Fibroblast of lung (primary cell): ENCODE measurements at regions not wholly inside any gene's neighbourhood (a gene's known extent, or its start where the extent isn't known, plus 50 kb on each side); places are given as distances from the start of the nearest gene placed in this dataset.

Experiments used
- EZH2 ChIP-seq: IDR thresholded peaks from 2 replicates; pipeline ENCODE4 v1.5.1; 2012; ENCODE audit warnings: low read length, control low read depth, mild to moderate bottlenecking; ENCODE audit errors: missing control alignments
- TF ChIP-seq, protein P1 (sequence below), 2 donors: IDR thresholded peaks in 1 of 2; conservative IDR thresholded peaks in 1 of 2; 1 replicate in 1 of 2; 2 replicates in 1 of 2; pipeline ENCODE4 v1.5.1; 2011 to 2012; ENCODE audit warnings: low read length in 2 of 2, control low read depth in 1 of 2, inconsistent platforms in 1 of 2, low read depth in 1 of 2, mild to moderate bottlenecking in 1 of 2

DNA sequence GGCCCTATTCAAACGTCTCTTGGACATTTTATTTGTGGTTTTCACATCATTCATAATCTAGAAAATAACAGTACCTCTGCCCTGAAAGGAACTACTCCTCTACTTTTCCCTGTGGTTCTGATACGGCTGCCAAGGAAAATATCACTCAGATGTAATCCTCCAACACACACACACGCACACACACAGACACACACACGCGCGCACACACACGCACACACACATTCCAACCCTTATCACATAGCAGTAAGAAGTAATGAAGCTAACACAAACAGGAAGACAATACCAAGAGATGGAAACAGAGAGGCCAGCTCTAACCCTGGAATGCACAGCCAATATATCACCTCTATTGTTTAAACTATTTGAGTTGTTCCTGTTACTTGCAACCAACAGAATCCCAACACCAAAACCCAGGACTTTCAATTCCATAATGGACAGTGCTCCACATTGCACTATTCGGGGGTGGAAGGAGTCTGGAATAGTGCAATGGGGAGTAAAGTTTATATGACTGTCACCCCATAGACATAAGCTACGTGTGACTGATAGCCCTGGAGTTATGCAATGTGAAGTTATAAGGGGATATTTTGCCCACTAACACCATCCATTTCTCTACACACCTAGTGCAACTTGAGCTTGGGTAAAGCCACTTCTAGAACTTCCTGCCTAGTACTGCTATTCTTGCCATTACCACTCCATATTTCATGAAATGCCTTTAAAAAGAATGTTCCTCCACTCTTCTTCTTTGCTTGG, 71.3 kb upstream of the FNDC3B start:
- no peak for TF ChIP-seq EZH2
- TF ChIP-seq, protein P1, sequence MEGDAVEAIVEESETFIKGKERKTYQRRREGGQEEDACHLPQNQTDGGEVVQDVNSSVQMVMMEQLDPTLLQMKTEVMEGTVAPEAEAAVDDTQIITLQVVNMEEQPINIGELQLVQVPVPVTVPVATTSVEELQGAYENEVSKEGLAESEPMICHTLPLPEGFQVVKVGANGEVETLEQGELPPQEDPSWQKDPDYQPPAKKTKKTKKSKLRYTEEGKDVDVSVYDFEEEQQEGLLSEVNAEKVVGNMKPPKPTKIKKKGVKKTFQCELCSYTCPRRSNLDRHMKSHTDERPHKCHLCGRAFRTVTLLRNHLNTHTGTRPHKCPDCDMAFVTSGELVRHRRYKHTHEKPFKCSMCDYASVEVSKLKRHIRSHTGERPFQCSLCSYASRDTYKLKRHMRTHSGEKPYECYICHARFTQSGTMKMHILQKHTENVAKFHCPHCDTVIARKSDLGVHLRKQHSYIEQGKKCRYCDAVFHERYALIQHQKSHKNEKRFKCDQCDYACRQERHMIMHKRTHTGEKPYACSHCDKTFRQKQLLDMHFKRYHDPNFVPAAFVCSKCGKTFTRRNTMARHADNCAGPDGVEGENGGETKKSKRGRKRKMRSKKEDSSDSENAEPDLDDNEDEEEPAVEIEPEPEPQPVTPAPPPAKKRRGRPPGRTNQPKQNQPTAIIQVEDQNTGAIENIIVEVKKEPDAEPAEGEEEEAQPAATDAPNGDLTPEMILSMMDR (conservative IDR thresholded peaks at IDR 0.05 in 1 of 2, IDR thresholded peaks at IDR 0.05 in 1 of 2; ENCODE audit: low read depth in 1 of 2, low read length in 2 of 2): no peak
